ENCODE measurements at regions not wholly inside any gene's neighbourhood (a gene's known extent, or its start where the extent isn't known, plus 50 kb on each side); places are given as distances from the start of the nearest gene placed in this dataset.

GRCh38 chr3:69647511-69648110 lies 91.7 kb upstream of the MITF start:
- TF ChIP-seq CTCF (IDR thresholded peaks at IDR 0.05) (no peak), ZFX (IDR thresholded peaks at IDR 0.05; ENCODE audit: borderline replicate concordance) (no peak)

Measured in 22Rv1 (cell line).